ENCODE measurements at regions not wholly inside any gene's neighbourhood (a gene's known extent, or its start where the extent isn't known, plus 50 kb on each side); places are given as distances from the start of the nearest gene placed in this dataset.

GRCh38 chr1:212188599-212189351, 96.4 kb upstream of the PPP2R5A start:
- TF ChIP-seq YY1 (IDR thresholded peaks at IDR 0.05; ENCODE audit: insufficient read depth, insufficient read length) (no peak), SUZ12 (IDR thresholded peaks at IDR 0.05; ENCODE audit: extremely low read depth, insufficient read depth, insufficient read length) (no peak)

Measured in NT2/D1 (cell line).